HG03060 (cell line): ENCODE measurements at regions not wholly inside any gene's neighbourhood (a gene's known extent, or its start where the extent isn't known, plus 50 kb on each side); places are given as distances from the start of the nearest gene placed in this dataset.

Source experiments
- ATAC-seq: cut with Tn5 transposase; IDR thresholded peaks from one replicate; pipeline ENCODE4 v1.9.1; 2021; ENCODE audit warnings: low read depth, moderate number of reproducible peaks; ENCODE audit not compliant: unreplicated experiment

- ATAC-seq: peak; percentile 52
These were observed 91.5 kb upstream of the ZNF827 start for GRCh38 chr4:146029939-146030710.

DNA sequence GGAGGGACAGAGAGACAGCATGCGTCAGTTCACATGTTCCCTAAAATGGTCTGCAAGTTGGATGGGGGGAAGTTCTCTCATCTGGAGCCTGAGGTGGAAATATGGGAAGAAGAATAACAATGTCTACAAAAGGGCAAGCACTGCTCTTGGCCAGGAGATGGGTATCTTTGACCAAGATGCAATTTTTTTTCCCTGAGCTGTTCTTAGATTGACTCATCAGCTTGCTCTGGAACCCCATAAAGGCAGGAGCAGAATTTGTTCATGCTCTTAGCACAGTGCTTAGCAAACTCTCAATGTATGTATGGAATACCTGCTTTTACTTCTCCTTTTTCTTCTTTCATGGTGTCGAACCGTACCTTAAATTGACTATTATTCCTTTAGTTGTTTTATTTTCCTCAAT, 90.5 kb upstream of the ZNF827 start:
- peak; percentile 61 for ATAC-seq

- no peak for ATAC-seq
These were observed 89.1 kb upstream of the ZNF827 start for GRCh38 chr4:146027761-146028160.

DNA sequence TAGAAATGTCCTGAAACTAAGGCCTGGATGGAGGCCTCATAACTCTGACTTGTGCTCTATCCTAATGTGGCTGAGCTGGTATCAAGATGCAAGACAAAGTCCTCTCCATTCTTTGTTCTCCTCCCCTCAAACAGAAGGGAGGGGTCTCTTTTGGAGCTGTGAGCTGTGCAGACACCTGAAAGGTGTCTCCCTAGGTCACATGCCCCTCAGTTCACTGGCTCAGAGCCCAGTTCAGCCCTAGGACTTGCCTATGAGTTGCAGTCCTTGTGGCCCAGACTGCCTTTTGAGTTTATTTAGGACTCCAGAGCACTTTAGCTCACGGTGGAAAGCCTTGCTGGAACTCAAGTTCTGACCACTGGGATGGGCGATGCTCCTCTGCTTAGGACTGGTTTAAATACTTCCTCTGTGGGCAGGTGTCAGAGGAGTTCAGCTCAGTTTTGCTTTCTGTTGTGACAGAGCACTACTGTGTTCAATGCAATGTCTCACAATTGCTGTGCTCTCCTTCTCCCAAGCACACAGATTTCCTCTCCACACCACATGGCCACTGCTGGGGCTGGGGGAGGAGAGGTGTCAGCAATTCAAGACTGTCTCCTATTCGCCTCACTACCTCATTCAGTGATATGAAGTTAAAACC, 84.8 kb upstream of the ZNF827 start:
- ATAC-seq: peak; percentile 80

GRCh38 chr4:146022541-146022940, 83.9 kb upstream of the ZNF827 start:
- ATAC-seq: no peak

- no peak for ATAC-seq
These were observed 79.6 kb upstream of the ZNF827 start for GRCh38 chr4:146018247-146018646.

GRCh38 chr4:146004730-146005129, 66.1 kb upstream of the ZNF827 start:
- ATAC-seq: no peak

DNA sequence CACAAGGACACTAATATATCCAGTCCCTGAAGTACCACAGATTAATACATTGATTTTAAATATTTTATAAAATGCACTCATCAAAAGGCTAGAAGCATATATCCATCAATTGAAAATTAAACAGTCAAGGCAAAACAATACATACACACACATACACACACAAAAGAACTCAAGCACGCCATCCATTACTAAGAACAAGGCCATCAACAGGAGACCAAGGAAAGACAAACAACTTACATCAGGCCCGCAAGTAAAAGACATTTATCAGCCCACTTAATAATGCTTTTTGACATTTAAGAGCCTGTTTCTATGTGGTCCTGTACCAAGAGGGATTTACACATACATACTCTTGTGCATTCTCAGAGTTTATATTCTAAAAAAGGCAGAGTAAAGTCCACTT, 50.0 kb upstream of the ZNF827 start:
- ATAC-seq: no peak
